ENCODE measurements at regions not wholly inside any gene's neighbourhood (a gene's known extent, or its start where the extent isn't known, plus 50 kb on each side); places are given as distances from the start of the nearest gene placed in this dataset.

DNA sequence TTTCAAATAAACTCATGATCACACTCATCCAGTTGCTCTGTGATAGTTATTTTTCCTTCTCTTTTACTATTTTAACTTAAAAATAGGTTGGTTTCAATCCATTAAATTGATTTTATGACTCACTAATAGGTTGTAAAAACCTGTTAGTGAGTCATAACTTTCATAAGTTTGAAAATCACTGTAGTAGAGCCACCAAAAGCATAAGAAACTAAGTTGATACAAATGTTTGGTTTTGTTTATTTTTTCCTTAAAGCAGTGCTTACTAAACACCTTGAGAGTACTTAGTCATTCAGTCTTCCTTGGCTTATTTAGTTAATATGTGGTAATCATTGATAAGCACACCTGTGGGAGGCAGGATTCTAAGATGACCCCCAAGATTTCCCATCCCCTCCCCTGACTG is 312.1 kb upstream of the MAN1A1 start:
- H3K27ac ChIP-seq (ENCODE audit: low read depth in 2 of 2, low read length in 1 of 2) = no peak overlapping the region
- no peaks in the 10 kb centered on the region for H3K79me2 ChIP-seq (ENCODE audit: insufficient read depth)
- no peaks in the 10 kb centered on the region for H3K27me3 ChIP-seq (ENCODE audit: insufficient read depth)
- TF ChIP-seq MXI1 (IDR thresholded peaks at IDR 0.05; ENCODE audit: low read depth, low read length) (no peak), ELF1 (IDR thresholded peaks at IDR 0.05) (no peak), RAD21 (IDR thresholded peaks at IDR 0.05; ENCODE audit: low read length) (no peak), EP300 (IDR thresholded peaks at IDR 0.05; ENCODE audit: borderline replicate concordance in 1 of 2, low read depth in 1 of 2, low read length in 1 of 2) (no peak), TEAD4 (IDR thresholded peaks at IDR 0.05; ENCODE audit: borderline replicate concordance, insufficient read depth) (no peak)
- TF ChIP-seq, protein P1, sequence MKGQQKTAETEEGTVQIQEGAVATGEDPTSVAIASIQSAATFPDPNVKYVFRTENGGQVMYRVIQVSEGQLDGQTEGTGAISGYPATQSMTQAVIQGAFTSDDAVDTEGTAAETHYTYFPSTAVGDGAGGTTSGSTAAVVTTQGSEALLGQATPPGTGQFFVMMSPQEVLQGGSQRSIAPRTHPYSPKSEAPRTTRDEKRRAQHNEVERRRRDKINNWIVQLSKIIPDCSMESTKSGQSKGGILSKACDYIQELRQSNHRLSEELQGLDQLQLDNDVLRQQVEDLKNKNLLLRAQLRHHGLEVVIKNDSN (IDR thresholded peaks at IDR 0.05; ENCODE audit: borderline replicate concordance, low read depth) = no peak
- TF ChIP-seq, protein P2, sequence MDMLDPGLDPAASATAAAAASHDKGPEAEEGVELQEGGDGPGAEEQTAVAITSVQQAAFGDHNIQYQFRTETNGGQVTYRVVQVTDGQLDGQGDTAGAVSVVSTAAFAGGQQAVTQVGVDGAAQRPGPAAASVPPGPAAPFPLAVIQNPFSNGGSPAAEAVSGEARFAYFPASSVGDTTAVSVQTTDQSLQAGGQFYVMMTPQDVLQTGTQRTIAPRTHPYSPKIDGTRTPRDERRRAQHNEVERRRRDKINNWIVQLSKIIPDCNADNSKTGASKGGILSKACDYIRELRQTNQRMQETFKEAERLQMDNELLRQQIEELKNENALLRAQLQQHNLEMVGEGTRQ (IDR thresholded peaks at IDR 0.05; ENCODE audit: borderline replicate concordance, low read depth, low read length) = no peak
- TF ChIP-seq, protein P3, sequence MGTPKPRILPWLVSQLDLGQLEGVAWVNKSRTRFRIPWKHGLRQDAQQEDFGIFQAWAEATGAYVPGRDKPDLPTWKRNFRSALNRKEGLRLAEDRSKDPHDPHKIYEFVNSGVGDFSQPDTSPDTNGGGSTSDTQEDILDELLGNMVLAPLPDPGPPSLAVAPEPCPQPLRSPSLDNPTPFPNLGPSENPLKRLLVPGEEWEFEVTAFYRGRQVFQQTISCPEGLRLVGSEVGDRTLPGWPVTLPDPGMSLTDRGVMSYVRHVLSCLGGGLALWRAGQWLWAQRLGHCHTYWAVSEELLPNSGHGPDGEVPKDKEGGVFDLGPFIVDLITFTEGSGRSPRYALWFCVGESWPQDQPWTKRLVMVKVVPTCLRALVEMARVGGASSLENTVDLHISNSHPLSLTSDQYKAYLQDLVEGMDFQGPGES (IDR thresholded peaks at IDR 0.05; ENCODE audit: low read depth, low read length) = no peak
- TF ChIP-seq, protein P4, sequence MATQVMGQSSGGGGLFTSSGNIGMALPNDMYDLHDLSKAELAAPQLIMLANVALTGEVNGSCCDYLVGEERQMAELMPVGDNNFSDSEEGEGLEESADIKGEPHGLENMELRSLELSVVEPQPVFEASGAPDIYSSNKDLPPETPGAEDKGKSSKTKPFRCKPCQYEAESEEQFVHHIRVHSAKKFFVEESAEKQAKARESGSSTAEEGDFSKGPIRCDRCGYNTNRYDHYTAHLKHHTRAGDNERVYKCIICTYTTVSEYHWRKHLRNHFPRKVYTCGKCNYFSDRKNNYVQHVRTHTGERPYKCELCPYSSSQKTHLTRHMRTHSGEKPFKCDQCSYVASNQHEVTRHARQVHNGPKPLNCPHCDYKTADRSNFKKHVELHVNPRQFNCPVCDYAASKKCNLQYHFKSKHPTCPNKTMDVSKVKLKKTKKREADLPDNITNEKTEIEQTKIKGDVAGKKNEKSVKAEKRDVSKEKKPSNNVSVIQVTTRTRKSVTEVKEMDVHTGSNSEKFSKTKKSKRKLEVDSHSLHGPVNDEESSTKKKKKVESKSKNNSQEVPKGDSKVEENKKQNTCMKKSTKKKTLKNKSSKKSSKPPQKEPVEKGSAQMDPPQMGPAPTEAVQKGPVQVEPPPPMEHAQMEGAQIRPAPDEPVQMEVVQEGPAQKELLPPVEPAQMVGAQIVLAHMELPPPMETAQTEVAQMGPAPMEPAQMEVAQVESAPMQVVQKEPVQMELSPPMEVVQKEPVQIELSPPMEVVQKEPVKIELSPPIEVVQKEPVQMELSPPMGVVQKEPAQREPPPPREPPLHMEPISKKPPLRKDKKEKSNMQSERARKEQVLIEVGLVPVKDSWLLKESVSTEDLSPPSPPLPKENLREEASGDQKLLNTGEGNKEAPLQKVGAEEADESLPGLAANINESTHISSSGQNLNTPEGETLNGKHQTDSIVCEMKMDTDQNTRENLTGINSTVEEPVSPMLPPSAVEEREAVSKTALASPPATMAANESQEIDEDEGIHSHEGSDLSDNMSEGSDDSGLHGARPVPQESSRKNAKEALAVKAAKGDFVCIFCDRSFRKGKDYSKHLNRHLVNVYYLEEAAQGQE (IDR thresholded peaks at IDR 0.05; ENCODE audit: low read depth, low read length) = no peak
- H3K36me3 ChIP-seq (replicated peaks in 1 of 2; ENCODE audit: control insufficient read depth in 1 of 2, insufficient read depth in 2 of 2, low read length in 1 of 2) = no peaks in the 10 kb centered on the region
- H4K20me1 ChIP-seq (ENCODE audit: insufficient read depth) = no peaks in the 10 kb centered on the region
- ChIA-PET POLR2A (no interaction called here), CTCF (no interaction called here)
- H3K9ac ChIP-seq = no peak overlapping the region
- H3F3A ChIP-seq (replicated peaks; ENCODE audit: insufficient read depth) = no peaks in the 10 kb centered on the region
- no peaks in the 10 kb centered on the region for H3K9me2 ChIP-seq
- no peak for DNase-seq
- no peak overlapping the region for H3K4me3 ChIP-seq (ENCODE audit: low read depth in 2 of 2, low read length in 1 of 2)
- H3K4me1 ChIP-seq (ENCODE audit: control insufficient read depth in 1 of 2, insufficient read depth in 2 of 2, low read depth in 1 of 2, low read length in 1 of 2) = no peaks in the 10 kb centered on the region
- no peaks in the 10 kb centered on the region for H3K9me3 ChIP-seq
- no peak overlapping the region for H3K4me2 ChIP-seq
- no peak overlapping the region for H2AFZ ChIP-seq (ENCODE audit: low read depth)

DNA sequence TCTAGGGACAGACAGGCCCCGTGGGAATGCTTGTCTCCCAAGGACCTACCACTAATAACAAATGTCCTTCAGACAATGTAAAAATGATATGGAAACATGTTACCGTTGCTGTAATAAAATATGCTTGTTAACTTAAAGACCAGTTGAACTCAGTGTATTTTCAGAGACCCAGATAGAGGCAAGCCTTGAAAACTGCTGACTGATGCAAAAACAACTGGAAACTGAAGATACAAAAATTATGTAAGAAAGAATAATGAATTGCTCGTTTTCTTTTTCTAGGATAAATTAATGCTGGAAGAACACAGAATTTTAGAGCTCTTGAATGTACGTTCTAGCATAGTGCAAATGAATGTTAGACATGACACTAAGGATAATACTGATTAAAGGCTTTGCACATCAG is 311.5 kb upstream of the MAN1A1 start:
- H3F3A ChIP-seq (replicated peaks; ENCODE audit: insufficient read depth) = no peaks in the 10 kb centered on the region
- ChIA-PET POLR2A (no interaction called here), CTCF (no interaction called here)
- no peaks in the 10 kb centered on the region for H3K36me3 ChIP-seq (replicated peaks in 1 of 2; ENCODE audit: control insufficient read depth in 1 of 2, insufficient read depth in 2 of 2, low read length in 1 of 2)
- no peaks in the 10 kb centered on the region for H3K9me3 ChIP-seq
- WGBS (ENCODE audit: low lambda C conversion rate) = 60% methylated on average over 4 of the region's 4 CpGs
- H3K4me2 ChIP-seq = no peak overlapping the region
- DNase-seq = no peak
- H3K4me1 ChIP-seq (ENCODE audit: control insufficient read depth in 1 of 2, insufficient read depth in 2 of 2, low read depth in 1 of 2, low read length in 1 of 2) = no peaks in the 10 kb centered on the region
- no peak overlapping the region for H3K9ac ChIP-seq
- no peaks in the 10 kb centered on the region for H3K9me2 ChIP-seq
- no peaks in the 10 kb centered on the region for H4K20me1 ChIP-seq (ENCODE audit: insufficient read depth)
- no peak overlapping the region for H3K4me3 ChIP-seq (ENCODE audit: low read depth in 2 of 2, low read length in 1 of 2)
- no peak overlapping the region for H2AFZ ChIP-seq (ENCODE audit: low read depth)
- no peak overlapping the region for H3K27ac ChIP-seq (ENCODE audit: low read depth in 2 of 2, low read length in 1 of 2)
- no peaks in the 10 kb centered on the region for H3K27me3 ChIP-seq (ENCODE audit: insufficient read depth)
- H3K79me2 ChIP-seq (ENCODE audit: insufficient read depth) = no peaks in the 10 kb centered on the region
- TF ChIP-seq CHD2 (IDR thresholded peaks at IDR 0.05; ENCODE audit: low read length, partially characterized antibody) (no peak), ELF1 (IDR thresholded peaks at IDR 0.05) (no peak), RAD21 (IDR thresholded peaks at IDR 0.05; ENCODE audit: low read length) (no peak), FOXM1 (IDR thresholded peaks at IDR 0.05; ENCODE audit: low read depth) (no peak), POLR2AphosphoS5 (IDR thresholded peaks at IDR 0.05; ENCODE audit: low read depth, low read length) (no peak), EP300 (IDR thresholded peaks at IDR 0.05; ENCODE audit: borderline replicate concordance in 1 of 2, low read depth in 1 of 2, low read length in 1 of 2) (no peak), NFIC (IDR thresholded peaks at IDR 0.05; ENCODE audit: borderline replicate concordance) (no peak), RXRA (IDR thresholded peaks at IDR 0.05; ENCODE audit: borderline replicate concordance, low read depth) (no peak), EZH2phosphoT487 (IDR thresholded peaks at IDR 0.05; ENCODE audit: borderline replicate concordance, low read depth) (no peak), MEF2A (IDR thresholded peaks at IDR 0.05; ENCODE audit: borderline replicate concordance, low read depth) (no peak), RCOR1 (IDR thresholded peaks at IDR 0.05; ENCODE audit: low read length) (no peak), FOXJ3 (CRISPR knock-in tag; IDR thresholded peaks at IDR 0.05) (no peak)
- TF ChIP-seq, protein P5, sequence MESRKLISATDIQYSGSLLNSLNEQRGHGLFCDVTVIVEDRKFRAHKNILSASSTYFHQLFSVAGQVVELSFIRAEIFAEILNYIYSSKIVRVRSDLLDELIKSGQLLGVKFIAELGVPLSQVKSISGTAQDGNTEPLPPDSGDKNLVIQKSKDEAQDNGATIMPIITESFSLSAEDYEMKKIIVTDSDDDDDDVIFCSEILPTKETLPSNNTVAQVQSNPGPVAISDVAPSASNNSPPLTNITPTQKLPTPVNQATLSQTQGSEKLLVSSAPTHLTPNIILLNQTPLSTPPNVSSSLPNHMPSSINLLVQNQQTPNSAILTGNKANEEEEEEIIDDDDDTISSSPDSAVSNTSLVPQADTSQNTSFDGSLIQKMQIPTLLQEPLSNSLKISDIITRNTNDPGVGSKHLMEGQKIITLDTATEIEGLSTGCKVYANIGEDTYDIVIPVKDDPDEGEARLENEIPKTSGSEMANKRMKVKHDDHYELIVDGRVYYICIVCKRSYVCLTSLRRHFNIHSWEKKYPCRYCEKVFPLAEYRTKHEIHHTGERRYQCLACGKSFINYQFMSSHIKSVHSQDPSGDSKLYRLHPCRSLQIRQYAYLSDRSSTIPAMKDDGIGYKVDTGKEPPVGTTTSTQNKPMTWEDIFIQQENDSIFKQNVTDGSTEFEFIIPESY (IDR thresholded peaks at IDR 0.05; ENCODE audit: borderline replicate concordance, low read depth) = no peak
- TF ChIP-seq, protein P6, sequence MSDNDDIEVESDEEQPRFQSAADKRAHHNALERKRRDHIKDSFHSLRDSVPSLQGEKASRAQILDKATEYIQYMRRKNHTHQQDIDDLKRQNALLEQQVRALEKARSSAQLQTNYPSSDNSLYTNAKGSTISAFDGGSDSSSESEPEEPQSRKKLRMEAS (IDR thresholded peaks at IDR 0.05; ENCODE audit: low read depth) = no peak
